Stimulated activated CD8-positive, alpha-beta memory T cell treated with anti-CD3 and anti-CD28 coated beads, Interleukin-7, amount 100 ng/mL, for 24 hours (primary cell): ENCODE measurements at regions not wholly inside any gene's neighbourhood (a gene's known extent, or its start where the extent isn't known, plus 50 kb on each side); places are given as distances from the start of the nearest gene placed in this dataset.

Source experiments
- DNase-seq: peaks from one replicate; pipeline ENCODE4 v3.0.0-alpha.2; 2020; ENCODE audit warnings: low read depth

GRCh38 chr1:47703156-47703825 lies 265.4 kb downstream of the FOXD2 start:
- DNase-seq: no peak

DNA sequence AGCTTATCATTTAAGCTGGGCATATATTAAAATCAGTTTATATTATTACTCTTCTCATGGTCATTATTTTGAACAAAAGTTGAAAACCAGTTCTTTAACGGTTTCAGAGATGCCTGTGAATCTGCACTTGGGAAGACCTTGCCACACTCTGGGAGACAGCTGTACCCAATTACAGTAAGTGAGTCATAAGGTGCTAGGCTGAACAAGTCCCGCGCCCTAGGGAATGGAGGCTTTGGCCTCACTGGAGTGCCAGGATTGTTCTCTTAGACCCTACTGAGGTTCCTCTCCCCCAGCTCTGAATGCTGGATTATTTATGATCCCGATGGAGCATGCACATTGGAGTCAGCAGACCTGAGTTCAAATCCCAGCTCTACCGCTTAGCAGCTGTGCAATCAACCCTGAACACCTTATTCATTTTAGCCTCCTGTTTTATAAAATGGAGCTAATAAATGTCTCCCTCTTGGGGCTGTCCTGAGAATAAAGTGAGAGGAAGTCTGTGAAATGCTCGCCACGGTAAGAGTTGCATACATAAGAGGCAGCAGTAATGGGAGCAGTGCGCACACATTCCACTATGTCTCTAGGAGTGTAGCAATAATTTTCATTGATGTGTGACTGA lies 266.2 kb downstream of the FOXD2 start:
- DNase-seq: no peak

DNA sequence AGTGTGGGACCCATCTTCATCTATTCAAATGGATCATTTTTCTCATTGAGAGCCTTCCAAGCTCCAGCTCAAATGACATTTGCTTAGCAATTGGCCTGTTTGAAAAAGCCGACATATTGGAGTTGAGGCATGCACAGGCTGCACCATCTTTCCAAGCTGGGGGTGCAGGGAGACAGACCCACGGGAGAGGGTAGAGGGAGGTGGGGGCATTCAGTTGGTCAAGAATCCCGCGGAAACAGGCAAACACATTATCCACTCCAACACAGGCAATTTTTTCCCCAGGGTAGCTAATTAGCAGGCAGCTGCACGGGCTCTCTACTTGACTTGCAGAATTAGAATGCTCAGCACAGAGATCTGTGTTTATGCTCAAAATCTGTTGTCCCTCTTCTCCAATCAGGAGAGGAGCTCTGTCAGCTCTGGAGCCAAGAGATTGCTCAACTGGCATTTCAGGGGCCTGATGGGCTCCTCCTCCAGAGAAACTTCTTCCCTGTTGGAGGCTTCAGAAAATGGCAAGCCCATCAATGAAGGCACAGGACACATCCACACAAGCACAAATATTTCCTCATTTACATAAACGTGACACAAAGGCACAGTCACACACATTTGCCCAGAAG lies 267.8 kb downstream of the FOXD2 start:
- DNase-seq: no peak

DNA sequence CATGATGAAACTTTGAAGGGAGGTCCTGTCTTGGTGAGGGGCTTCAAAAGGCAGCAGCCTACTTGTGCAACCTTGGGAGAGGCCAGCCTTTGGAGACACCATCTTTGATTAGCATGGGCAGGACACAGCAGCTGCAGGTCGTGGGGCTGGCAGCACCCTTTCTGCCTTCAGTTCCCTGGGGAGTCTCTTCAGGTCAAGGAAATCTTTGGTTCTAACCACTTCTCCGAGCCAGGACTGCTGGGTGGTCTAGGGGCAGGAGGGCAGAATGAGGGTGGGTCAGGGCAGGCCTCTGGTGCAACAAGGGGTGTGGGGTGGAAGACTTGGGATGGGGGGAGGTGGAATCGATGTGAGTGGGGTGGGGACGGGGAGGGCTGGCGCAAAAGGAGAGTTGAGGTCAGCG lies 269.7 kb downstream of the FOXD2 start:
- DNase-seq: no peak

GRCh38 chr1:47708019-47708535 lies 270.2 kb downstream of the FOXD2 start:
- DNase-seq: no peak

- no peak for DNase-seq
Observed at GRCh38 chr1:47708658-47709018, 270.8 kb downstream of the FOXD2 start.

GRCh38 chr1:47709019-47709871 lies 271.4 kb downstream of the FOXD2 start:
- DNase-seq: no peak

- no peak for DNase-seq
Observed at GRCh38 chr1:47709872-47710231, 272.0 kb downstream of the FOXD2 start.

GRCh38 chr1:47710329-47711071 lies 272.7 kb downstream of the FOXD2 start:
- peak; percentile 33 for DNase-seq
